Vagina (tissue), 2 donors: ENCODE measurements at regions not wholly inside any gene's neighbourhood (a gene's known extent, or its start where the extent isn't known, plus 50 kb on each side); places are given as distances from the start of the nearest gene placed in this dataset.

Experiments used
- CTCF ChIP-seq, 3 experiments: fragments of 450-650 bp in 2 of 3; fragments of 200-600 bp in 1 of 3; sonication (generic) in 1 of 3; IDR thresholded peaks; one replicate each; pipeline ENCODE4 v1.5.1; 2017 to 2019; ENCODE audit warnings: antibody characterized with exemption in 3 of 3, mild to moderate bottlenecking in 2 of 3, moderate library complexity in 2 of 3
- POLR2A ChIP-seq, 2 donors: fragments of 450-650 bp; IDR thresholded peaks; one replicate each; pipeline ENCODE4 v1.6.1; 2017; ENCODE audit warnings: antibody characterized with exemption in 2 of 2, mild to moderate bottlenecking in 2 of 2, moderate library complexity in 2 of 2
- POLR2AphosphoS5 ChIP-seq, 2 donors: sonication (generic); formaldehyde crosslinking; IDR thresholded peaks; one replicate each; pipeline ENCODE4 v1.9.0; 2017; ENCODE audit warnings: antibody characterized with exemption in 2 of 2, mild to moderate bottlenecking in 2 of 2, low read depth in 1 of 2; ENCODE audit not compliant: insufficient read depth in 1 of 2

GRCh38 chr1:9475061-9475627 lies 64.1 kb upstream of the SLC25A33 start:
- TF ChIP-seq CTCF (IDR thresholded peaks at IDR 0.05): no peak
- peak in 1 of 2 donors; percentile 21 for TF ChIP-seq POLR2AphosphoS5 (IDR thresholded peaks at IDR 0.05; ENCODE audit: insufficient read depth in 1 of 2, low read depth in 1 of 2)
- no peak for TF ChIP-seq POLR2A (IDR thresholded peaks at IDR 0.05)
